ENCODE measurements at regions not wholly inside any gene's neighbourhood (a gene's known extent, or its start where the extent isn't known, plus 50 kb on each side); places are given as distances from the start of the nearest gene placed in this dataset.
"Not testable (repeated sequence)": the region's sequence is repeated elsewhere in the genome, so short reads cannot be mapped to it uniquely, and the experiment has no call there.

DNA sequence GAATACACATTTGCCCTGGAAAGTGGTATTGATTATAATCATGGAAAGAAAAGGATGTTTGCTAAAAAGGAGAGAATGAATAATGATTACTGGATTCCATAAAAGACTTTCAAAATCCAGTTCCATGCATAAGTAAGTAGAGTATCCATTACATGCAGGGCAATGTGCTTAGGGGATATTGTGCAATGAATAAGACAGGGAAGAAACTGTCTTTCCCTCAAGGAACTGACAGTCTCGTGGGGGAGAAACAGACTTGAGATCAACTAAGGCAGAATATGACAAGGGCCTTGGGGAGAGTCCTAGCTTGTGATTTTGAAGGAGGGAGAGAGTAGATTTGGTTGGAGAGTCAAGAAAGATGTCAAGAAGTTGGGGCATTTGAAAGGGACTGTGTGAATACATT is 130.6 kb downstream of the SPP2 start:
- no peak for DNase-seq

DNA sequence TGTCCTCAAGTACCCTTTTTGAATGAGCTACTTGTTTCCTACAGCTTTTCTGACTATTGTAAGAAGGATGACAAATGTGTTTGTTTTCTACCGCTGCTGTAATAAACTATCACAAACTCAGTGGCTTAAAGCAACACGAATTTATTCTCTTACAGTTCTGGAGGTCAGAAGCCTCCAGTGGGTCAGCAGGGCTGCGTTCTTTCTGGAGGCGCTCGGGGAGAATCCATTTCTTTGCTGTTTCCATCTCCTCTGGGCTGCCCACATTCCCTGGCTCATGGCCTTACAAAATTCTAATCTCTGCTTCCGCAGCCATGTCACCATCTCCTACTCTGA is 128.5 kb downstream of the SPP2 start:
- DNase-seq, result no peak

DNA sequence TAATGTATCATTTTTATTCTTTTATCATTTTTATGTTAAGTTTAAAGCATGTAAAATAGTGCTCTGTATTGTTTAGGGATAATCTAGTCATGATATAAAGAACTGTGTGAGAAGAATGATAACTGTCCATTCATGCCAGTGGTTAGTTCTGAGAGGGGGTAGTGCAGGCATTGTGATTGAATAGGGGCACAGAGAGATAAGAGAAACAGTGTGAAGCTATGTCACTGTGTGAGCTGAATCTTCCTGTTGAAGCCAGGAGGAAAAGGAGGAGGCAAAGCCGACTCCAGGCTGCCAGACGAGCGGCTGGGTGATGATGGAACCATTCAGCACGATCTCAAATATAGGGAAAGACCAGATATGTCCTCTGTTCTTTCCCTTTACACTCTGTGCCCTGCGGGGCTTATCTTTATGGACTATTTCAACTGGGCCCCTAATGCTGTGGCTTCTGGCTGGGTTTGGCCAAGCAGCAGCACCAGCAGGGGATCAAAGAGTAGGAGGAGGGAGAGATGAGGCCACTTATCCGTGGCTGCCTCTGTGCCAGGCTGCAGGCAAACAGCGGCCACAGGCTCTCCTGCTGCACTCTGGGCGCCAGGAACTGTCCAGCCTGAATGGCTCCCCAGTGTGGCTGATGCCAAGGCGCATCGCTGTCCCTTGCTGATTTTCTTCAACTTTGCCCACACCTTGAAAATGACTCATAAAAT is 128.0 kb downstream of the SPP2 start:
- DNase-seq, result no peak

DNA sequence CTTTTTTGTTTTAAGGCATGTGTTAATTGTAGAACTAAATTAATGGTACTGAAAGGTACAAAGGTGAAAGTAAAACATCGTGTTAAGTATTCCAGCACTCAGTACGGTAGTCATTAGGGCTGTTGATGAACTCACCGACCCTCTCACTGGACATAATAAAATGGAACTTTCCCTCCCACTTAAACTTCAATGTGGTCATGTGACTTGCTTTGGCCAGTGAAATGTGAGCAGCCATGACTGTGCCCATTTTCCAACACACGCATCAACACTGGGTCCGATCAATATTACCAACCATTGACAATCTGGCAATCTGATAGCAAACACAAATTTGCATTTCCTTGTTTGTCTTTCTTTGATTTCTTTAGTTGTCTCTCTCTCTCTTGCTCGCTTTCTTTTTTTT is 125.1 kb downstream of the SPP2 start:
- DNase-seq, result no peak

DNA sequence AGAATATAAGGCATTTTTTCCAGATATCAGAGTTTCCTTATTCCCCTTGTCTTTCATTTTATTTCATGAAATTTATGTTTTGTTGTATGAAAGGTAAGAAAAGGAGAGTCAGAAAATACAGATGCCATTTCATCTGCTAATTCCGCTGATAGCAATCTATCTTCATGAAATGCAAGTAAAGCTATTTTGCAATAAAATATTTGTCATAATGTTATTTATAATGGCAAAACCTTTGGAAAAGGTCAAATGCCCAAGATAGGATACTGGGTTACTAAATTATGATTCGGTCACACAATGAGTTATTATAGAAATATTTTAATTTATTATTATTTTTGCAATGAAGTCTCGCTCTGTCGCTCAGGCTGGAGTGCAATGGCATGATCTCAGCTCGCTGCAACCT is 124.2 kb downstream of the SPP2 start:
- no peak for DNase-seq

DNA sequence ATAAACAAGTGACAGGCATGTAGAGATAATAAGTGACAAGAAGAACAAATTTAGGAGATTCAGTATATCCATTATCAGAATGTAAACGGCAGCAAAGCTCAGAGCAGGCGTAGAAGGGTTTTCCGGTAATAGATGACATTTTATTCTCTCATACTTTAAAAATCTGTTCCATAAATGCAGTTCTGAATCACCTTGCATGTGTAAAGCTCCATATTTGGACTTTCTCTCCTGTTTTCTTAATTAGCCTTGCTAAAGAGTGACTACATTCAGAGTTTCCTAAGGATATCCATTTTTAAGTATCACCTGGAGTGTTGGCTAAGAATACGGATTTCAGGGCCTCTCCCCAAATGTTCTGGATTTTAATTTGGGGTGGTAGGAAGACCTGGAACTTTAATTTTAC is 122.0 kb downstream of the SPP2 start:
- no peak for DNase-seq

DNA sequence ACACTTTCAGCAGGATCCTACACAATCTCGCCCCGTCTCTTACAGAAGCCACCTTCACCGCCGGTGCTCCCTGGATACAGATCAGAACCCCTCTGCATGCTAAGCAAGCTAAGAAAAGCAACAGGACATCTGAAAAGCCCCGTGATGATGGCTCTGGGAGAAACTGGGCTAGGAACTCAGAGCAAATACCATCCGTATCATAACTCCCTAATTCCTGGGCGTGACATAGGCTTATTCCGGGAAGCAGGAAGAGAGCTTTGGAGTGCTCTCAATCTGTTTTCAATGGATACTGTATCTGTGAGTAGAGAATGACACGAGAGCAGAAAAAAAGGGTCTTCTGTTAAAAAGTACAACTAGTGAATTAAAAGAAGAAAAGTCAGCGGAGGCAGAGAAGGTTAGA is 121.6 kb downstream of the SPP2 start:
- no peak for DNase-seq

DNA sequence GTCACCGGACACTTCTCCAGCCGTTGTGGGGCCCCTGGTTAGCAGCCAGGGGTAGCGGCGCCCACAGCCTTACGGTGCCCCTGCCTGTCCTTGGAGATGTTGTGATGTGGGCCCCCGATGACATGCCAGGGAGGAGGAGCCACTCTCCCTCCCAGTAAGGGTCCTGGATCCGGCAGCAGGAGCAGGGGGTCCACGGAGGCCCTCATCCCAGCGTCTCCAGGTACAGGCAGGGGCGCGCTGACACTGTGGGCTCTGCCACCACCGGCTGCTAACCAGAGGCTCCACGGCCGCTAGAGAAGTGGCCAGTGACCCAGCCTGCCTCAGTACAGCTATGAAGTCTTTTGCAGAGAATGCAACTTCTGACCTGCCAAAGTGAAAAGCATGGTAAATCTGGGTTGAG is 121.2 kb downstream of the SPP2 start:
- no peak for DNase-seq

DNA sequence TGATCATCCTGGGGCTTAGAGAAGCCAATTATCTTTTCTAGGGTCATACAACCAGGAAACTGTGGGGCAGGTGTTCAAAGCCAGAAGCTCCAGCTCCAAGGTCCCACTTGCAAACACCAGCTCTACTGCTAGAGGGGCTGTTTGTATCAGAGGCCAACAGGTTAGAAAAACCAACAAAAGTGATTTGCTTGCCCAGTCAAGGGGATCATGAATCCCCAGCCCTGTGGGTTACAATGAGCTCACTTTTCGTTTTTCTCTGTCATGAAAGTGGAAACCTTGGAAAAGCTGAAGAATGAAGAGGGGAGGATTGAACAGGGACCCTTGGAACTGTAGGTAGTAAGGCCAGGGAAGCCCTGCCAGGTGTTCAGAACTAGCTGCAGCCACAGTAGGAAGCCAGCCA is 119.2 kb downstream of the SPP2 start:
- DNase-seq, result no peak

DNA sequence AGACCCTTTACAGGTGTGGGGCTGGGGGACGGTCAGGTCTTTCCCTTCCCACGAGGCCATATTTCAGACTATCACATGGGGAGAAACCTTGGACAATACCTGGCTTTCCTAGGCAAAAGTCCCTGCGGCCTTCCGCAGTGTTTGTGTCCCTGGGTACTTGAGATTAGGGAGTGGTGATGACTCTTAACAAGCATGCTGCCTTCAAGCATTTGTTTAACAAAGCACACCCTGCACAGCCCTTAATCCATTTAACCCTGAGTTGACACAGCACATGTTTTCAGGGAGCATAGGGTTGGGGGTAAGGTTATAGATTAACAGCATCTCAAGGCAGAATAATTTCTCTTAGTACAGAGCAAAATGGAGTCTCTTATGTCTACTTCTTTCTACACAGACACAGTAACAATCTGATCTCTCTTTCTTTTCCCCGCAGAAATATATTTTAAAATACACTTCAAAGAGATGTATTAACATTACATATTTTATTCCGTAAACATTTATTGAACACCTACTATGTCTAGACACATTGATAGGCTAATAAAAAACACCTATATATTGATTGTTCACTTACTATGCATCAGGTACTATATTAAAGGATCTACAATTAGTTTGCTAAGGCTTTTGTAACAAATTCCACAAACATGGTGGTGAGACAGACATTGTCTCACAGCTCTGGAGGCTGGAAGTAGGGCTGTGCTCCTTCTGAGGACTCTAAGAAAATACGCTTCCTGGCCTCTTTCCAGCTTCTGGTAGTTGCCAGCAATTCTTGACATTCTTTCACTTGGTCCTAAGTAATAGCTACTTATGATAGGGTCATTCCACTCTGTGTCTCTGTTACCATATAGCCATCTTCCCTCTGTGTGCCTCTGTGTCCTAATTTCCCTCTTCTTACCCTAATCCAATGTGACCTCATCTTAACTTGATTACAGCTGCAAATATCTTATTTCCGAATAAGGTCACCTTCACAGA is 118.4 kb downstream of the SPP2 start:
- DNase-seq, result not testable (repeated sequence)

DNA sequence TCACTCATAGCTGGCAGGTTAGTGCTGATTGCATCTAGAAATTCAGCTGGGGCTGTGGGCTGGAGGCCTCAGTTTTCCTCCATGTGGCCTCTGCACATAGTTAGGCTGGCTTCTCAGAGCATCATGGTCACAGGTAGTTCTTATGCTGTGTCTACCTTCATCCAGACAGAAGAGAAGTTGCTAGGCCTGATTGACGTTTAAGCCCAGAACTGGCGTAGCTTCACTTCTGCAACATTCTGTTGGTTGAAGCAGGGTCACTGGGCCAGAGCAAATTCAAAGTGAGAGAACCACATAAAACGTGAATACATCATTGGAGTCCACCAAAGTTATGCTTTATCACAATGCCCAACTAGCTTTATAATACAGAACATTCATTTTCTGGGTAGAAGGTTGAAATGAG is 116.0 kb downstream of the SPP2 start:
- DNase-seq, result no peak

DNA sequence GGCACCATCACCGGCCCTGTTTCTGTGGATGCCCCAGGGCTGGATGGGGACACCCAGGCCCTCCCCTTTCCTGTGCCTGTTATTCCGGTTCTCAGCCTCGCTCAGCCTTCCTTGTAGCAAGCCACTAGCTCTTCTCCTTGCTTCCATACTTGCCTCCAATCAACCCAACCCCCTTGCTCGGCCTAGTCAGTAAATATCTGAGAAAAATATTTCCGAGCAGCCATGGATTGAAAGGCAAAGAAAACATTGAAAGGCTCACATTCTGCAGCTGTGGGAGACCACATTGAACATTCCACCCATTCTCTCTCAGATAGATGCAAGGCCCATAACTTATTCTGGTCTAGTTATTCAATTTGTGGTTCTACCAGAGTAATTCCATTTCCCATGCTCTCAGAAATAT is 114.9 kb downstream of the SPP2 start:
- DNase-seq, result no peak

DNA sequence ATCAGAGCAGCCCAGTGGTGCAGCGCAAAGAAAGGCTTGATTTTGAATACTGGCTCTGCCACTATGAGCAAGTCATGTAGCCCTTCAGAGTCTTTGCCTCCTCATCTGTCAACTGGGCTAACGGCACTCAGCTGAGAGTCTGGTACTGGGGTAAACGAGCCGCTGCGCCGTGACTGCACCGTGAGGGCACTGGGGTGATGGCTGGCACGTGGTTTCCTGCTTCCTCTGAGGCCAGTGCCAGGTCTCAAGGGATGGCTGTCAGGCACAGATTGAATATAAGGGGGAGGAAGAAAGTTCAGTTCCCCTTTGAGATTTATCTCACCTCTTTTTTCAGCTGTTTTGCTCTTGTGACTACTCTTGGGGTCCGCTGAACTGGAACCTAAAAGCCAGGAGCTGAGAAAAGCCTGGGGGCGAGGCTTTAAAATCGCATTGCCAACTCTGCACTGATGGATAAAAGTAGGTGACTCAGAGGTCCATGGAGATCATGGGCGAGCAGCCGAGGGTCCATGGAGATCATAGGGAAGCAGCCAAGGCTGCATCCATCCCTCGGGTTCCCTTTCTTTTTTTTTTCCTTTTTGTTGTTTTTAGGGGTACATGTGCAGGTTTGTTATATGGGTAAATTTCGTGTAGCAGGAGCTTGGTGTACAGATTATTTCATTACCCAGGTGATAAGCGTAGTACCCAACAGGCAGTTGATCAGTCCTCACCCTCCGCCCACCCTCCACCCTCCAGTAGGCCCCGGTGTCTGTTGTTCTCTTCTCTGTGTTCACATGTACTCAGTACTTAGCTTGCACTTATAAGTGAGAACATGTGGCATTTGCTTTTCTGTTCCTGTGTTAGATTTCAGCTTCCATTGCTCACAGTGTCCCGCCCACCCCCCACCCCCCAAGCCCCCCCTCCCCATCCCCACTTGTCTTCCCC is 114.3 kb downstream of the SPP2 start:
- DNase-seq, result peak; percentile 29

DNA sequence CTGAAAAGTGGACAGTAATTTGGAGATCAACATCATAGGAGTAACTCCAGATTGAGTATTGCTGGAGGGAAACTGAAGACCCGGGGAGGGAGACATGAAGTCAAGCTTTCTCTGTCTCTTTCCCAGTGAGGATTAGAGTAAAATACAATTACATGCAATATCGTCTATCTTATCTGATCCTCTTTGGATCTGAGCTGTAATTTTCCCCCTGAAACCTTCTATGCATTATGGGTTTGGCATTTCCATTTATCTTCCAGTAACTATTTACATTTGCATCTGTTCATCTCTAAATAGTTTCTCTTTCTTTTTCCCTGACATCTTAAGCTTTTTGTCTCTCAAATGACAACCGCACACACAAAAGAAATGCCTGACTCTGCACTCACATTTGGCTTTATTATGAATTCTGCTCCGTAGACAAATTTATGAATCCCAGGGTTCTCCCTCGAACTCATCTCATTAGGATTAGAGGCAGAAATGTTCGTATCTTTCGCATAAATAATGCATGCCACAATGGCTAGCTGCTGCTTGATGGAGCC is 113.1 kb downstream of the SPP2 start:
- DNase-seq, result no peak

DNA sequence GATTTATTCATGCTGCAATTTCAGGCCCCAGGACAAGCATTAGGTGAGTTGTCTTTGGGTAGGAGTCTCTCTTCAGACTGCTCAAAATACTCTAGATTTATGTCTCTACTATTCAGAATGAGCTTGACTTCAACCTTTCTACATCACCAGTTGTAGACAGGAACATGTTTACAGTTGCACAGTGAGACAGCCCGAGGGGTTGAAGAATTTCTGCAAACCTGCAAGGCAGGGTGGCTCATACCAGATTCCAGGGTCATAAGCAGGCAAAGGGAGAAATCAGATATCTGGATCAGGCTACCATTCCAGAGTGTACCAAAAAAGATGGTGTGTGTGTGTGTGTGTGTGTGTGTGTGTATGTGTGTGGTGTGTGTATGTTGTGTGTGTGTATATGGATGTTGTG is 112.4 kb downstream of the SPP2 start:
- DNase-seq, result no peak

DNA sequence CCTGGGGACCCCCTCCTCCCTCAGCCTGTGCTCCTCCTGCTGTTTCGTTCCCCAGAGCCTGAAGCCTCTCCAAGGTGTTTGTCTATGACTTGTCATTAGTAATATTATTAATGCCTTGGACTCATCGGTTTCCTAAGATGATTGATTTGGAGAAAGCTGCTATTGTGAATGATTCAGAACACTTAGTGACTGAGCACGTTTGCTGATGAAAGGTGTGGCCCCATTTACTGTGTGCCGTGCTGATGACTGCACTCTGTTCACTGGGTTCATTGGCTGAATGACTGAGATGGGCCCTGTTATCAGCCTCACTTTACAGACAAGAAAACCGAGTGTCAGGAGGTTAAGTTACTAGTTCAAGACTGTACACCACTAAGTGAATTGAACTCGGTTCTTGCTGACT is 111.4 kb downstream of the SPP2 start:
- DNase-seq, result no peak

DNA sequence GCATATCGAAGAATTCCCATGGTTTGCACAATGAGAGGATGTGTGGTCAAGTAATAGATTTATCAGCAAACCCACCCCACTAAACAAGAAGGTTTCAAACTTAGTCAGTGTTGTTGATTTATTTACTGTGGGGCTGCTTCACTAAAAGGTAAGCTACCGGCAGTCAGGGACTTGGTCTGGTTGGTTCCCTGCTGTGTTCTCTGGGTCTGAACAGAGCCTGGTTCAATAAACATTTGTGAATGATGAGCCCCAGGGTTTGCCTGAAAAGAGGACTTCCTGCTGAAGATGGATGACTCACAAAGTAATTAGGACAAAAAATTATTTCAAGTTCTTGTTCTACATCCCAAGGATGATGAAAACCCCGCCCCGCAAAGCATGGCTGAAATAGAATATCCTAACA is 108.3 kb downstream of the SPP2 start:
- DNase-seq, result no peak

DNA sequence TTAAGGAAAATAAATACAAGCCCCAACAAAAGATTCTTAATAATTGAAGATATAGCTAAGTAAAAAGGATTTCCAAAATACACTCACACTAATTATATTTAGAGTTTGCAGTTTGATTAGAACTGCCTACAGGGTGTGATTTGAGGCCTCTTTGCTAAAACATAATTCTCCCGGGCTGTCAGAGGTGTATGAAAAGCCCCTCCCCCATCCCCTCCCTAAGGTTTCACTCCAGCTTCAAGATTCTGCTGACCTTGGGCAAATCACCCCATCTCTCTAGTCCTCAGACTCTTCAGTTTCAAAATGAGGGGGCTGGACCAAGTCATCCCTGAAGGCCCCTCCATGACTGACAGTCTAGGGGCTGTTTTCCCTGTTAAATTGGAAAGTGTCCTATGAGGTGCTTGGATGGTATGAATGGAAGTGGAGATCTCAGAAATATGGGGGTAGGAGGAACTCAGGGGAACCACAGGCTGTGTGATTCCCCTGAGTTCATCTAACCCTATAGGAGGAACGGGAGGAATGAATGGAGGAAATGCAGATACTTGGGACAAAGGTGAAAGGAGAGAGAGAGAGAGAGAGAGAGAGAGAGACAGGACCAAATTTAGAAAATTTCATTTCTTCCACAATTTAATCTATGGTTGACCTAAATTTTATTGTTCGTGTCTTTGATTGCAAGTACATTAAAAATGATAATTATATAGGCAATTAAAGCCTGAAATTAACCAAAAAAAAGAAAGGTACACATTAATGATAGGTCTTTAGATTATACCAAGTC is 107.5 kb downstream of the SPP2 start:
- DNase-seq, result no peak

DNA sequence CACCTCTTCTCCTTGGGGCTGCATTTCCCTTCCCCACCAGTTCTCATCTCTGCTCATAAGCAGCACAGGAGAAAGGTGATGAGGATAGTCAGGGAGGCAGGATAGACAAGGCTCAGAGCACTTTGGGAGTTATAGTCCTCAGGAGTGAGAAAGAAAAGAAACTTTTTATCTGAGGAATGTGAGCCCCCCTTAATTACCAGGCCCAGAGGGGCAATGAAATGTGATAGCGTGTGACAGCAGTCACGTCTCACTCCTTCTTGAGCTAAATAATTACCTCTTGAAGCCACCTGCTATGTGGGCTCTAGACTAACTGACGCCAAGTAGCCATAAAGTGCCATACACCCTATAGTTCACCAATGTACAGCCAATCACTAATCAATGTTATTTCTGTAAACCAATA is 105.8 kb downstream of the SPP2 start:
- DNase-seq, result no peak

DNA sequence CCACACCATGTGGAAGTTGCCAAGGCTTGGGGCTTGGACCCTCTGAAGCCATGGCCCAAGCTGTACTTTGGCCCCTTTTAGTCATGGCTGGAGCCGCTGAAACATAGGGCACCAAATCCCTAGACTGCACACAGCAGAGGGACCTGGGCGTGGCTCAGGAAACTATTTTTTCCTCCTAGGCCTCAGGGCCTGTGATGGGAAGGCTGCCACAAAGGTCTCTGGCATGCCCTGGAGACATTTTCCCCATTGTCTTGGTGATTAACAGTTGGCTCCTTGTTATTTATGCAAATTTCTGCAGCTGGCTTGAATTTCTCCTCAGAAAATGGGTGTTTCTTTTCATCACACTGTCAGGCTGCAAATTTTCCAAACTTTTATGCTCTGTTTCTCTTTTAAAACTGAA is 102.3 kb downstream of the SPP2 start:
- DNase-seq, result not testable (repeated sequence)

DNA sequence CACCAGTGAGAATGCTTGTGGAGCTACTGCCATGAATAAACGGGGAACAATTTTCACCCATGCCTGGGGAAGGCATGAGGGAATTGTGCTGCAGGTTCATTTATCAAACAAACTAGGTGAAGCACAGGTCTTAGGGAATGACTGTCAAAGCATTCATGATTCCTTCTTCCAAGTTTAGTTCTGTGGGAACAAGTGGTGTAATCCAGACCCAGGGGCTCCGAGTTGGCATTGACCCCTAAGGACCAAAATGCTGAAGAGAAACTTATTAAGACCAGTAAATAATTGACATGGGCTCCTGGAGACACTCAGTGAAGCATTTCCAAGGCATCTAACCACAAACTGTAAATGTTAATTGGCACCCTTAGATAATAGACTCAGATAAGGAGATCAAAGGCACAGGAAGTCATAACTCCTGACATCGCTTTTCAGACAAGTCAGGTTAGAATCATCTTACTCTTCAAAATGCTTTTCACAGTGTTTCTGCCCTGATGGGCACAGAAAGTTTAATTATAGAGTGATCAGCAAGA is 96.9 kb downstream of the SPP2 start:
- no peak for DNase-seq
